Skeletal muscle satellite cell (primary cell): ENCODE measurements at regions not wholly inside any gene's neighbourhood (a gene's known extent, or its start where the extent isn't known, plus 50 kb on each side); places are given as distances from the start of the nearest gene placed in this dataset.

Source experiments
- H3K27me3 ChIP-seq: 2 replicates; pipeline ENCODE4 v1.7.0; 2013; ENCODE audit warnings: low read length; ENCODE audit not compliant: control insufficient read depth, insufficient read depth
- H3K36me3 ChIP-seq: 2 replicates; pipeline ENCODE4 v1.7.0; 2013; ENCODE audit warnings: mild to moderate bottlenecking, control low read depth, low read length; ENCODE audit not compliant: insufficient read depth
- H3K4me1 ChIP-seq: 2 replicates; pipeline ENCODE4 v1.7.0; 2013; ENCODE audit warnings: low read length; ENCODE audit not compliant: control insufficient read depth, insufficient read depth
- H3K4me2 ChIP-seq: 2 replicates; pipeline ENCODE4 v1.7.0; 2013; ENCODE audit warnings: mild to moderate bottlenecking, low read length
- H3K4me3 ChIP-seq: 2 replicates; pipeline ENCODE4 v1.7.0; 2013; ENCODE audit warnings: low read length
- H3K9ac ChIP-seq: 2 replicates; pipeline ENCODE4 v1.7.0; 2013; ENCODE audit warnings: mild to moderate bottlenecking, low read depth, low read length, moderate library complexity
- H3K9me3 ChIP-seq: replicated peaks from 2 replicates; pipeline ENCODE4 v1.7.0; 2013; ENCODE audit warnings: mild to moderate bottlenecking, control low read depth, low read length

GRCh38 chr18:72128649-72129048 lies 415.5 kb downstream of the CBLN2 start:
- no peak overlapping the region for H3K9ac ChIP-seq

DNA sequence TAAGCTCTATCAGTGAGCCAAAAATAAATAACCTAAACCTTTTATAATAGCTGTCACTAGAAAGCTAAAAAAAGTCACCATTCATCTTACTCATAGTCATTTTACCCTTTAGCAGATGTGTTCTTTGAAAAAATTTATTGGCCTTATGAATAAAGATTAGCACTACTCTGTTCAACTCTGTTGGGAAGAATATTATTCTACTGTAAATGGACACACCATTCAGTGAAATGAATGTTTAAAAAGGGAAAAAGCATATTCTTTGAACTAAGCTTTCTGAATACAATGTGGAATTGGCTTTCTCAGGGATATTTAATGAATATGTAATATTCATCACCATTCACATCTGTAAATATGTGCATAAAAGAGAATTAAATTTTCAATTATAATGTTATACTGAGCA lies 422.0 kb downstream of the CBLN2 start:
- Histone ChIP-seq H3K4me3 (no peak overlapping the region), H3K27me3 (no peaks in the 10 kb centered on the region), H3K4me1 (no peaks in the 10 kb centered on the region), H3K9ac (no peak overlapping the region), H3K36me3 (no peaks in the 10 kb centered on the region), H3K9me3 (no peaks in the 10 kb centered on the region), H3K4me2 (no peak overlapping the region)

More at GRCh38 chr18:72128649-72129048, 415.5 kb downstream of the CBLN2 start:
- no peaks in the 10 kb centered on the region for H3K27me3 ChIP-seq
- no peaks in the 10 kb centered on the region for H3K36me3 ChIP-seq
- no peak overlapping the region for H3K4me2 ChIP-seq
- no peak overlapping the region for H3K4me3 ChIP-seq
- H3K4me1 ChIP-seq = no peaks in the 10 kb centered on the region
- peaks cover 4% of the 10 kb centered on the region for H3K9me3 ChIP-seq

DNA sequence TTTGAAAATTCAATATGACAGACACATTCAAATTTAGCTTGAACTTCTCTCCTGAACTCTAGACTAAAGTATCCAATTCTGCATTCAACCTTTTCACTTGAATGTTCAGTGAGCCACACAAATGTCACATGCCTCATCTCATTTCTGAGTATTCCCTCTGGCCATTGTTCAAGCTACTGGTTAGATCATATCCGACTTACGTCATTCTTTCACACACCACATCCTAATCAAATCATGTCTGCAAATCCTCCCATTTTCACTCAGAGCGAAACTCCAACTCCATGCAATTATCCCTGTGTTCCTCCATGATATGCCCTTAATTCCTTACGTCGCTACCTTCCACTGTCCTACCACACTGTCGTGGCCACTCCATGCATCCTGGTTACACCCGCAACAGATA lies 425.1 kb downstream of the CBLN2 start:
- H3K4me1 ChIP-seq = no peaks in the 10 kb centered on the region
- H3K36me3 ChIP-seq = no peaks in the 10 kb centered on the region
- H3K9ac ChIP-seq = no peak overlapping the region
- H3K4me2 ChIP-seq = no peak overlapping the region
- no peaks in the 10 kb centered on the region for H3K27me3 ChIP-seq
- H3K9me3 ChIP-seq = no peaks in the 10 kb centered on the region
- H3K4me3 ChIP-seq = no peak overlapping the region

GRCh38 chr18:72114801-72115594 lies 429.1 kb downstream of the CBLN2 start:
- H3K4me2 ChIP-seq = no peak overlapping the region
- no peaks in the 10 kb centered on the region for H3K4me1 ChIP-seq
- H3K9ac ChIP-seq = no peak overlapping the region
- H3K36me3 ChIP-seq = no peaks in the 10 kb centered on the region
- H3K27me3 ChIP-seq = no peaks in the 10 kb centered on the region
- H3K9me3 ChIP-seq = no peaks in the 10 kb centered on the region
- H3K4me3 ChIP-seq = no peak overlapping the region

- no peaks in the 10 kb centered on the region for H3K27me3 ChIP-seq
- no peaks in the 10 kb centered on the region for H3K9me3 ChIP-seq
- H3K4me3 ChIP-seq = no peak overlapping the region
- no peak overlapping the region for H3K4me2 ChIP-seq
- H3K9ac ChIP-seq = no peak overlapping the region
- H3K36me3 ChIP-seq = no peaks in the 10 kb centered on the region
- H3K4me1 ChIP-seq = no peaks in the 10 kb centered on the region
Observed at GRCh38 chr18:72107647-72108383, 436.3 kb downstream of the CBLN2 start.

DNA sequence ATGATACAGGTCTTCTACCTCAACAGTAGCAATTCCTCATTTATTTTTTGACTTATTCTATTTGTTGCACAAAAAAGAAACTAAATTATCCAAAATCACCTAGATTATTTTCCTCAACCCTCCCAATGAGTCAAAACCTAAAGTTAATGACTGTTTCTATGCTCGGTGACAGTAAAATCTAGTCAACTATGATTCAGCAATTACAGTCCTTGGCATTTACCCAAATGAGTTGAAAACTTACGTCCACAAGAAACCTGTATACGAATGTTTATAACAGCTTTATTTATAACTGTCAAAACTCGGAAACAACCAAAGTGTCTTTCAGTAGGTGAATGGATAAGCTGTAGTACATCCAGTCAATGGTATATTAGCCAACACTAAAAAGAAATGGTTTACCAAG lies 439.3 kb downstream of the CBLN2 start:
- no peaks in the 10 kb centered on the region for H3K4me1 ChIP-seq
- H3K4me2 ChIP-seq = no peak overlapping the region
- no peak overlapping the region for H3K9ac ChIP-seq
- no peaks in the 10 kb centered on the region for H3K36me3 ChIP-seq
- no peaks in the 10 kb centered on the region for H3K27me3 ChIP-seq
- no peak overlapping the region for H3K4me3 ChIP-seq
- no peaks in the 10 kb centered on the region for H3K9me3 ChIP-seq

- H3K36me3 ChIP-seq = no peaks in the 10 kb centered on the region
- no peaks in the 10 kb centered on the region for H3K27me3 ChIP-seq
- no peak overlapping the region for H3K4me3 ChIP-seq
- no peak overlapping the region for H3K4me2 ChIP-seq
- no peaks in the 10 kb centered on the region for H3K4me1 ChIP-seq
- no peak overlapping the region for H3K9ac ChIP-seq
- H3K9me3 ChIP-seq = no peaks in the 10 kb centered on the region
Observed at GRCh38 chr18:72102412-72102811, 441.7 kb downstream of the CBLN2 start.

GRCh38 chr18:72100465-72101004 lies 443.6 kb downstream of the CBLN2 start:
- no peaks in the 10 kb centered on the region for H3K27me3 ChIP-seq
- H3K4me2 ChIP-seq = no peak overlapping the region
- no peaks in the 10 kb centered on the region for H3K9me3 ChIP-seq
- H3K4me1 ChIP-seq = no peaks in the 10 kb centered on the region
- no peaks in the 10 kb centered on the region for H3K36me3 ChIP-seq
- no peak overlapping the region for H3K9ac ChIP-seq
- H3K4me3 ChIP-seq = no peak overlapping the region

DNA sequence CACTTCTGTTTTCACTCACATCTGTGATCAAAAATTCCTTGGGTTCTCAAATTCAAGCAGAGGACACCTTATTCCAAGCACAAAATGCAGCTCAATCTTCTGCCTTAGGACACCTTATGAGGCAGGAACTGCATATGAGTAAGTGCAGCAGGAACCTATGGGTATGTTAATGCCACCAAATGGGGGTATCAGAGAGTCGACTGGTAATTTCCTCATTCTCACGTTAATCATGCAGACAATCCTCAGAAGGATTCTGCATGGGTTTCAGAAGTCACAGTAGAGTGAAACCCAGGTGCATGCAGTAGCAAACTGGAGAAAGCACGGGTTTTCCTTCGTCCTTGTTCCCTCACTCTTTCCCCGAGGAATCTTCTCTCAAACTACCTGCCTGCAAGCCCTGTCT lies 452.8 kb downstream of the CBLN2 start:
- Histone ChIP-seq H3K9me3 (no peaks in the 10 kb centered on the region), H3K36me3 (no peaks in the 10 kb centered on the region), H3K27me3 (no peaks in the 10 kb centered on the region), H3K4me3 (no peak overlapping the region), H3K9ac (no peak overlapping the region), H3K4me1 (no peaks in the 10 kb centered on the region), H3K4me2 (no peak overlapping the region)

- Histone ChIP-seq H3K36me3 (no peaks in the 10 kb centered on the region), H3K9ac (no peak overlapping the region), H3K4me2 (no peak overlapping the region), H3K4me1 (no peaks in the 10 kb centered on the region), H3K4me3 (no peak overlapping the region), H3K27me3 (no peaks in the 10 kb centered on the region), H3K9me3 (no peaks in the 10 kb centered on the region)
Observed at GRCh38 chr18:72089432-72089831, 454.7 kb downstream of the CBLN2 start.

DNA sequence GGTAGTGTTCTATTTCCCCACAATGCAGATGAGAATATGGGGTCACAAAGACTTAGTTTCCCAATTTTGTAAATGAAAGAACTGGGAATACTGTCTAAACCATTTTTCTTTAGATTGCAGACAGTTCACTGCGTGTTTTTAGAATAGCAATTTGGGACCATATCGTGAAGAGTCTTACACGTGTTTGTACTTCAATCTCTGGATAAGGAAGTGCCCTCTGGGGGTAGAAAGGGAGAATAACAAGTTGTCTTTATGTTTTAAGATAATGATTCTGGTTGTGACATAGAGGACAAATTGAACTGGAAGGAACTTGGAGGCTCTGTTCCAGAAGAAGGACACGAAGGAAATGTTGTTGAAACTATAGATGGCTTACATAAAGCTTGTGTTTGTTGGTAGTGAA lies 457.7 kb downstream of the CBLN2 start:
- Histone ChIP-seq H3K9me3 (no peaks in the 10 kb centered on the region), H3K27me3 (no peaks in the 10 kb centered on the region), H3K4me1 (no peaks in the 10 kb centered on the region), H3K36me3 (no peaks in the 10 kb centered on the region), H3K4me2 (no peak overlapping the region), H3K9ac (no peak overlapping the region), H3K4me3 (no peak overlapping the region)
